T47D (cell line): ENCODE measurements at regions not wholly inside any gene's neighbourhood (a gene's known extent, or its start where the extent isn't known, plus 50 kb on each side); places are given as distances from the start of the nearest gene placed in this dataset.

ENCODE experiments used
- DNase-seq, 2 experiments: peaks; one replicate each; pipeline versions ENCODE4 v3.0.0 to v3.0.0-alpha.2; 2011 to 2012; ENCODE audit warnings: low read depth in 1 of 2, low spot score in 1 of 2
- JUND ChIP-seq: IDR thresholded peaks from 2 replicates; pipeline ENCODE4 v1.6.1; 2012; ENCODE audit warnings: low read depth
- in situ Hi-C: cut with HindIII; loops from 2 replicates; pipeline ENCODE4 v1.10.0; 2016; ENCODE audit warnings: low sequenced_read_pairs, low pct_unique_long_range_greater_than_20kb

DNA sequence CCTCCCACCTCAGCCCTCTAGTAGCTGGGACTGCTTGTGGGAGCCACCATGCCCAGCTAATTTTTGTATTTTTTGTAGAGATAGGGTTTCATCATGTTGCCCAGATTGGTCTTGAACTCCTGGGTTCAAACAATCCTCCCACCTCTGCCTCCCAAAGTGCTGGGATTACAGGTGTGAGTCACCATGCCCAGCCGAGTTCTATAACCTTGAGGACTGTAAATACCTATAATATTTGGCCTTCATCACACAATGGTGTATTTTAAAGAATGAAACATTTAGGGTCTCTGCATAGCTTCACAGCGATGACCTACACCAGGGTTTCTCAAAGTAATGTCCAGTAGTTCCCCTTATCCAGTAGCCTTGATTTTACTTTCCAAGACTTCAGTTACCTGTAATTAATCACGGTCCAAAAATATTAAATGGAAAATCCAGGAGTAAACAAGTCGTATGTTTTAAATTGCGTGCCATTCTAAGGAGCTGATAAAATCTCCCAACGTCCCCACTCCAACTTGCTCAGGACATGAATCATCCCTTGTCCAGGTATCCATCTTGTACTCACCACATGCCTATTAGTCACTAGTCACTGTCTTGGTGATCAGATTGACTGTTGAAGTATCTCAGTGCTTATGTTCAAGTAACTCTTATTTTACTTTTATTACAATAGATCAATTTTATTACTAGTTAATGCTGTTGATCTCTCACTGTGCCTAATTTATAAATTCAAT, 368.2 kb downstream of the BTG1 start:
- in situ Hi-C loops = no loop called here
- TF ChIP-seq JUND = no peak
- no peak for DNase-seq

DNA sequence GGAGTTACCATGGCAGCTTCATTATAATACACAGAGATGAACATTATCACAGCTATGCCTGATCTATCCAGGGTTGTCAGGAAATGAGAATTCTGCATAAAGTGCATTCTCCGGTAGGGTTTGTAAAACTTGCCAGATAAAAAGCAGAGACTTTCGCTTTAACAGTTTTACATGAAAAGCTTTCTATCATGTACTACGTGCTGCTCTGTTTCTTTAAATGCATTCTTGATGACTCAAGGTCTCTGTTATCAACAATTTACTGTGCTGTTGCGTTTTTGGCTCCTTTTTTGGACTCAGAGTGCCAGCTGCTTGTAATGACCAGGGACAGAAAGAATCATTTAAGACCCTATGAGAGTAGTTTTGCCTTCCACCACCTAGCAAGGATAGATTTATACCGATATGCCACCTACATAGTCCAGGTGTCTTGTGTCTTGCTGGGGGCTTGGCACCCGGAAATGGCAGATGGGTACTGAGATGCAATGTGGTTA, 371.2 kb downstream of the BTG1 start:
- DNase-seq = no peak
- in situ Hi-C loops = no loop called here
- TF ChIP-seq JUND = no peak

DNA sequence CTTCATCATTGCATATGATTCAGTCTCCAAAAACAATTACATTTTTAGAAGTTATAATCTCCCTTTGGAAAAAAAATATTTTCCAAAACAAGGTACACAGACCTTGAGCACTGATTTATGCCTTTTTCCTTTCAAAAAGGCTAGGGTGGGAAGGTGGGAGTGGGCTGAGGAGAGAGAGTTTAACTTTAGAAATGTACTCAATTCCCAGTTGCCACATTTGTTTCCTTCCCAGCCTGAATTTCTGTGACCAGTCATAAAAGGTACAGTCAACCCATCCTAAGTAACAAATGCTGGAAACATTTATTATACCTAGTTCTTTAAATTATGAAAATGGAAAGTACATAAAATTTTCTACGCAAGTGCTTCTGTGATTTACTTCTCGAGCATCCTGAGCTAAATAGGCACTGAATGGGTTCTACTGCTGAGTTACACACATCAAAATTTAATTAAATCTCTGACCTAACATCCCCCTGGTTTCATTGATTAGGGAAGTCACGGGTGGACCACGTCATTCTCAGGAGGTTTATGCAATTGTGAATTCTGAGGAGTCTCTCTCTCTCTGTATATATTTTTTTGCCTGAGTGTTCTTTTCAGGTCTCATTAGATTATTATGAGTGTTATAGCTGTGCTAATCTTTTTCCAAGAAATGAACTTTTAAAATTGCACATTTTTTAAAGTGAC, 371.8 kb downstream of the BTG1 start:
- in situ Hi-C loops = no loop called here

DNA sequence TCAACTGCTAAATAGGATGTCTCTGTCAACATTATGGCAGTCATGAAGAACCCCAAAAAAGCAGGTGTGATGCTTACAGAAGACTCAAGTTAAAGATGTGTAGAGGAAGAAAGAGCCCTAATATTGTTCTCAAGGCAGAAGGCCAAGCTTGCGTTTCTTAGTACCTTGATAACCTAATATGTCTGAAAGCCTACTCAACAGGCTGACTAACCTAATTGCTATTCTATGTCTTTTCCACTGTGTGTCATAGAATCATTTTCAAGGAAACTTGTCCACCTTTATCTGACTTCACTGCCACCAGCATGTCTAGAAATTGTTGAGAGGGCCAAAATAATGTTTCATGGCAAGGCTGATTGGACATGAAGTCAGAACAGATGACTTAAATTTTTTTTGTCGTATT, 373.2 kb downstream of the BTG1 start:
- DNase-seq = no peak
- TF ChIP-seq JUND = no peak
- in situ Hi-C loops = no loop called here

More for the DNA sequence above, 371.8 kb downstream of the BTG1 start:
- TF ChIP-seq JUND = no peak
- DNase-seq = no peak

DNA sequence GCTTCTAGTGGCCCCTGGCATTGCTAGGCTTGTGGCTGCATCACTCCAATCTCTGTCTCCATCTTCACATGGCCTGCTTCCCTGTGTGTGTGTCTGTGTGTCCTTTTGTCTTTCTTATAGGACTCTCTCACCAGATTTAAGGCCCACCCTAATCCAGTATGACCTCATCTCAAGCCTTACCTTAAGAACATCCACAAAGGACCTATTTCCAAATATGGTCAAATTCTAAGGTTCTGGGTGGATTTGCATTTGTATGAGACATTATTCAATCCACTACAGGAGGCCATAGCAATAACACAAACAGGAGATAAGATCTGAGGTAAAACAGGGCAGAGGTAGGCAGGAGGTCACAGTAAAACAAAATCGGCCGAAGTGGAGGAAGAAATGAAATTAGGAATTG, 375.9 kb downstream of the BTG1 start:
- DNase-seq = no peak
- no peak for TF ChIP-seq JUND
- in situ Hi-C loops = no loop called here

DNA sequence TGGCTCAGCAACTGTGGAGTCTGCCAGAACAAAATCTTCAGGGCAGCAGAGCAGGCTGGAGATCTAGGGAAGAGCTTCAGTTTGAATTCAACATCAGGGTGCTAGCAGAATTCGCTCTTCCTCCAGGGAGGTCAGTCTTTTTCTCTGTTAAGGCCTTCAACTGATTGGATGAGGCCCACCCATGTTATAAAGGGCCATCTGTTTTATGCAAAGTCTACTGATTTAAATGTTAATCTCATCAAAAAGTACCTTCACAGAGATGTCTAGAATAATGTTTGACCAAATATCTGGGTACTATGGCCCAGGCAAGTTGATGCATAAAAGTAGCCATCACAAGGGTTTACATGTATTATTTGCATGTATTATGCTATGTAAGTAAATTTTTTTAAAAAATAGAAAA, 378.4 kb downstream of the BTG1 start:
- no peak for DNase-seq
- in situ Hi-C loops = no loop called here
- no peak for TF ChIP-seq JUND

DNA sequence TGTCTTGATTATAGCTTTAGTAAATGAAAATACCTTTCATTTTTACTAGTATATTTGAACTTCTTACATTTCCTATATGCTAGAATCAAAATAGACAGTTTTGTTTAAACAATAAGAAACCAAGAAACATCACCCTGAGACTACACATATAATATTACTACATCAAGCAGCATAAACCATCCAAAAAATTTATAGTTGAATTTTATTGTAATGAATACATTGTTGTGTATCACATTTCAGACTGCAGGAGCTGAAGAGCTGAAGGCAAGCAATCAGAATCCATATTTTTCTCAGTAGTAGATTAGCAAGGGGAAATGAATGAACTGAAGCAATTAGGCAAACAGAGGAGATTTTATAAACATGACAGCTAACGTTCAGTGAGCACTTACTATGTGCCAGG, 379.2 kb downstream of the BTG1 start:
- DNase-seq = no peak
- TF ChIP-seq JUND = no peak
- in situ Hi-C loops = no loop called here

DNA sequence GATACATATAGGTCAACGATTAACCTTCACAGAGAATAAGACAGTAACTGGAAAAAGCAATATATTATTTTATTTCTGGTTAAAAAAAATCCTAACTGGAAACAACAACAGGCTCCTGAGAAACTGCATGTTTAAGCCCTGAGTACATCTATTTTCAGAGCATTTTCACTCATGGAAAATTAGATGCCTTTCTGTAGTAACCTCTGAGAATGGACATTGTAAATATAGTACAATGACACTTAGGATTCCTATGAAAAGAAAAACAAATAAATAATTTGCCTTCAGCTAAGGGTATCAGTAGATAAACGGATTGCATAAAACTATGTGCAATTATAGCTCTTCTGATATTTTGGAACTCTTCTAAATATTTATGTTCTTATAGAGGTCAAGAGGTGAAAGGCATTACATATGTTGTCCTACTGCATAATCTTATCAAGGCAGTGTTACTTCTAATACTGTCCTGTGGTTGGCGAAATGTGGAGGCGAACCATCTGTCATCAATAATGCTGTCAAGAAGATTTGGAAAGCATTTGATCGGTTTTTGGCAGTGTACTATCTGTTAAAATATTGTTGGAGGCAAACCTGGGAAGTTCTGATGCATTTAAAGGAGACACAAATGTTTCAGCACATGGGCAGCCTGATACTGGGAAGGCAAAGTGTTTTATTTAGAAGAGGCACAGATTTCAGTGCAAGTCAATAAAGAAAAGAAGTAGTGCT, 381.8 kb downstream of the BTG1 start:
- DNase-seq = no peak
- in situ Hi-C loops = no loop called here
- TF ChIP-seq JUND = no peak

DNA sequence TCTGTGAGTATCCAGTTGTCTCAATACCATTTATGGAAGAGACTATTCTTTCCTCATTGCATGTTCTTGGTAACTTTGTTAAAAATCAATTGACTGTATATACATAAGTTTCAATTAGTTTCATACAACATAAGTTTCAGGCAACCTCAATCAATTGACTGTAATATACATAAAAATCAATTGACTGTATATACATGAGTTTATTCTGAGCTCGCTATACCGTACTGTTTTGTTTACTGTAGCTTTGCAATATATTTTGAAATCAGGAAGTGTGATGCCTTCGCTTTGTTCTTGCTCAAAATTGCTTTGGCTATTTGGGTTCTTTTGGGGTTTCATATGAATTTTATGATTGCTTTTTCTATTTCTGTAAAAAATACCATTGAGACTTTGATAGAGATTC, 392.0 kb downstream of the BTG1 start:
- no peak for DNase-seq
- in situ Hi-C loops = no loop called here
- TF ChIP-seq JUND = no peak

DNA sequence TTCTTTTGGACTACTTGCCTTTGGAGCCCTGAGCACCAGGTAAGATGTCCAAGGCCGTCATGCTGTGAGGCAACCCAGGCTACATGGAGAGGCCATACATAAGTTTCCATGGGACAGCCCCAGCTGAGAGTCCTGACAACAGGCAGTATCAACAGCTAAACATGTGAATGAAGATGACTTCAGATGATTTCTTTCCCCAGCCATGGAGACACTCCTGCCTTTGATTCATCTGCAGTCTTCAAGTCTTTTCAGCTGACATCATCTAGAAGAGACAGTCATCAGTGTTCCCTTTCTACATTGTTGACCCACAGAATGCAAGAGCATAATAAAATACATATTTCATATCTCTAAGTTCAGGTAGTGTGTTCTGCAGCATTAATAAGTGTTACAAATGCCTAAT, 398.7 kb downstream of the BTG1 start:
- DNase-seq = no peak
- no peak for TF ChIP-seq JUND
- in situ Hi-C loops = no loop called here

DNA sequence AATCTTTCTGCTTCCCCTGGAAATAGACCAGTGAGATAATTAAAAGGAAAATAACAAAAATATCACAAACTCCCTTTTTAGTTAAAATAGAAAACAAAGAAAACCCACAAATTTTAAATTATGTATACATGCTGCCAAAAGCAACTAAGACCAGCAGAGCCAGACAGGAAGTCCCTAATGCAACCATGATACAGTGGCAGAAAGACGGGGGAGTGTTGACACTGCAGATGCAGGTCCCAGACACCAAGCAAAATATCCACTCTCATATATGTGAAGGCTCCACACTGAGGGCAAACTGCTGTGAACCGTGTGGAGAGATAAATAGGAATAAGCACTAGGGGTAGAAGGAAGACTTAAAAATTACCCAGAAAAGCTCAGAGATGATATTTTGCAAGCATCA, 401.0 kb downstream of the BTG1 start:
- no peak for DNase-seq
- in situ Hi-C loops = no loop called here
- TF ChIP-seq JUND = no peak

DNA sequence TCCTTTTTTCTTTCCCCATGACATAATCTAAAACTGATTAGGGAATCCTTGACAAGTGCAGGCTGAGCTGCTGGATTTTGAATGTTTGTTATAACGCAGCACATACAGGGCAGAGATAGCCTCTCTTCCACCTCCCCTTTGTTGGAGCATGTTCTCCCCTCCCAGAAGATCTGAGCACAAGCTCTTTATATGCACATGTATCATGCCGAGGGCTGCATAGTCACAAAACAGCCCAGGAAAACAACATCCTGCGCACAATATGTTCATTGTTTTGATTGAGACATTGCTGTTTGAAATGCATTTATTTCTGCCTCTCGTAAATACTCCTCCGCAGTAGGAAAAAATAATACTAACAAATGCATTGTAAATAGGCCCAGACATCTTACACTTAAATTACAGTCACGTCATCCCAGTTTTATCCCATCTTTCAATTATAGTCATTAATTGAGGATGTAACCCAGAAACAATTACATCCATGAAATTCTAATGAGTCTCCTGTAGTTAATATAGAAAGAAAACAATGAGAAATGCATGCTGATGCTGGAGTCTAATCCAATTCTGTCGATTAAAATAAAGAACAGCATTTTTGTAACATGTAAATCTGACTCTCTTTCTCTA, 401.8 kb downstream of the BTG1 start:
- in situ Hi-C loops = no loop called here

DNA sequence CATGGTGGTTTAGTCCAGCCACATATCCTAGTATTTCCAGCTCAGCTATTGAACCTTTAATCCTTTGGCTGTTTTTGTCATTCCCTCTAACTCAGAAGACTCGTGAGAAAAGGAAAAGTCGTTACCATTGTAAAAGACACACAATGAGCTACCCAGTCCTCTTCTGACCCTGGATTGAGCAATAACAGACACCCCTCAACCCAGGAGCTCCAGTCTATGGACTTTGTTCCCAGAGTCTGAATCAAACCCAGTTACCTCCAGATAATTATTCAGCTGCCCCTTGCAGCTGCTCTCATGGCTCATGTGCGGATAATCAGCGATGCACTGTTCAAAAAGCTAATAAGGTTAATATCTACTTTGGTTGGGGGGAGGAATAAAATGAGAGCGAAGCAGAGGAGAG, 402.4 kb downstream of the BTG1 start:
- in situ Hi-C loops = no loop called here
- no peak for TF ChIP-seq JUND
- DNase-seq = no peak

More for the DNA sequence above, 401.8 kb downstream of the BTG1 start:
- DNase-seq = no peak
- no peak for TF ChIP-seq JUND
